ENCODE measurements at regions not wholly inside any gene's neighbourhood (a gene's known extent, or its start where the extent isn't known, plus 50 kb on each side); places are given as distances from the start of the nearest gene placed in this dataset.

GRCh38 chr5:105739732-105740131, 1931.0 kb downstream of the EFNA5 start:
- TF ChIP-seq, protein P1, sequence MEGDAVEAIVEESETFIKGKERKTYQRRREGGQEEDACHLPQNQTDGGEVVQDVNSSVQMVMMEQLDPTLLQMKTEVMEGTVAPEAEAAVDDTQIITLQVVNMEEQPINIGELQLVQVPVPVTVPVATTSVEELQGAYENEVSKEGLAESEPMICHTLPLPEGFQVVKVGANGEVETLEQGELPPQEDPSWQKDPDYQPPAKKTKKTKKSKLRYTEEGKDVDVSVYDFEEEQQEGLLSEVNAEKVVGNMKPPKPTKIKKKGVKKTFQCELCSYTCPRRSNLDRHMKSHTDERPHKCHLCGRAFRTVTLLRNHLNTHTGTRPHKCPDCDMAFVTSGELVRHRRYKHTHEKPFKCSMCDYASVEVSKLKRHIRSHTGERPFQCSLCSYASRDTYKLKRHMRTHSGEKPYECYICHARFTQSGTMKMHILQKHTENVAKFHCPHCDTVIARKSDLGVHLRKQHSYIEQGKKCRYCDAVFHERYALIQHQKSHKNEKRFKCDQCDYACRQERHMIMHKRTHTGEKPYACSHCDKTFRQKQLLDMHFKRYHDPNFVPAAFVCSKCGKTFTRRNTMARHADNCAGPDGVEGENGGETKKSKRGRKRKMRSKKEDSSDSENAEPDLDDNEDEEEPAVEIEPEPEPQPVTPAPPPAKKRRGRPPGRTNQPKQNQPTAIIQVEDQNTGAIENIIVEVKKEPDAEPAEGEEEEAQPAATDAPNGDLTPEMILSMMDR (conservative IDR thresholded peaks at IDR 0.05): no peak
- H3K27ac ChIP-seq: no peak overlapping the region

- TF ChIP-seq, protein P1 (conservative IDR thresholded peaks at IDR 0.05): no peak
- no peak overlapping the region for H3K27ac ChIP-seq
Measured at GRCh38 chr5:105735704-105736103, 1935.0 kb downstream of the EFNA5 start.

DNA sequence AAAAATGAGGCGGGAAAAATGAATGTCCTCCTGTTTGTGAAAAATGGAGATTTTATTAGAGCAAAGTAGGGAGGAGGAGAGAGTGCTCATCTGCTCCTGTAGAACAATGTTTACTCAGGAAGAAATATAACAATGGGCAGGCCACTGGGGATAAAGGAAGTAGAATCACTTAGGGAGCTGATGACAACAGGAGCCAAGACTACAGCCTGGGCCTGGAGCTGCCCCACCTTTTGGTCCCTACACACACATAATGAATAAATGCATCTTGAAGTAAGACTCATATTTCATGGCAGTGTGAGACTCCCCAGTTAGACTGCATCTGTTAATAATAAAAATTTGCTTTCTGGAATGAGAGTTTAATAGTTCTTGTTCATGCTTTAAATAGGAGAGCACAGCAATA, 1939.8 kb downstream of the EFNA5 start:
- TF ChIP-seq, protein P1 (conservative IDR thresholded peaks at IDR 0.05): no peak

DNA sequence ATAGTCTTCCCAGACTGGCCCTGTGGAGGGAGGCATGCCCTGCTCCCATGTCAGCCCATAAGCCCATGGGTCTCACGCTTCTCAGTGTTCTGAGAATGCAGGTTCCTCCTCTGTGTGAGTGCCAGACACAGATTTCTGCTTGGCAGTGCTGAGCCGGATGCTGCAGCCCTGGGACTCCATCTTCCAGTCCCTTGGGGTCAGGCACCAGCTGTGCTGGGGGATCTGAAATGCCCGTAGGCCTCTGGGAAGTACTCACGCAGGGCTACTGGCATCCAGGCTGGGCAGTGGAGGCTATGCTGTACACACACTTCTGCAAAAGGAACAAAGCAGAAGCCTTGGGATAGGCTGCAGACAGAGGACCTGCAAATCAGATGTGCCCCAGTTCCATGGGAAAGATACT, 1944.6 kb downstream of the EFNA5 start:
- H3K27ac ChIP-seq: no peak overlapping the region
- TF ChIP-seq, protein P1 (conservative IDR thresholded peaks at IDR 0.05): no peak

More for the DNA sequence above, 1939.8 kb downstream of the EFNA5 start:
- H3K27ac ChIP-seq: no peak overlapping the region

GRCh38 chr5:105708442-105708841, 1962.3 kb downstream of the EFNA5 start:
- TF ChIP-seq, protein P1 (conservative IDR thresholded peaks at IDR 0.05): no peak
- H3K27ac ChIP-seq: no peak overlapping the region

DNA sequence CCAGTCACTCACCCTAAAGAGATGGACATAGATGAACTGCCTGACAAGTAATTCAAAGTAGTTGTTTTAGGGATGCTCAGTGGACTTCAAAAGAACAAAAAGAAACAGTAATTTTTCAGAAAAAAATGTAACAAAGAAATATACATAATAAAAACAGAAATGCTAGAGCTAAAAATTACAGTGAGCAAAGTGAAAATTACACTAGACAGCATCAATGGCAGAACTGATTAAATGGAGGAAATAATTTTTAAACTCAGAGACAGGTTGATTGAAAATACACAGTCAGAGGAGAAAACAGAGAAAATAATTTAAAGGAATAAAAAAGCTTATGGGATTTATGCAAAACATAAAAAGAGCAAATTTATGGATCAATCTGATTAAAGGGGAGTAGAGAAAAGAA, 1968.4 kb downstream of the EFNA5 start:
- TF ChIP-seq, protein P1 (conservative IDR thresholded peaks at IDR 0.05): no peak
- no peak overlapping the region for H3K27ac ChIP-seq

DNA sequence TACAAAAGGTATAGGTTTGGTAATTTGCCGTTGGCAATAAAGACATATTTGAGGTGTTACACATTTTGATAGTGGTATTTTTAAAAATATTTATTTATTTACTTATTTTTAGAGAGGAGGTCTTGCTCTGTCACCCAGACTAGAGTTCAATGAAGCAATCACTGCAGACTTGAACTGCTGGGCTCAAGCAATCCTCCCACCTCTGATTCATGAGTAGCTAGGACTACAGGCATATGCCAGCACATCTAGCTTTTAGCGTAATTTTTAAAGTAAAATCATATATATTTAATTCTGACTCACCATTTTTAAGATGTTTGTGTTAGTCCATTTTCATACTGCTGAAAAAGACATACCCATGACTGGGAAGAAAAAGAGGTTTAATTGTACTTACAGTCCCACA, 1974.3 kb downstream of the EFNA5 start:
- no peak overlapping the region for H3K27ac ChIP-seq

More for the DNA sequence above, 1974.3 kb downstream of the EFNA5 start:
- TF ChIP-seq, protein P1 (conservative IDR thresholded peaks at IDR 0.05): no peak

All from VCaP (cell line).